ENCODE measurements at regions not wholly inside any gene's neighbourhood (a gene's known extent, or its start where the extent isn't known, plus 50 kb on each side); places are given as distances from the start of the nearest gene placed in this dataset.
"Not testable (repeated sequence)": the region's sequence is repeated elsewhere in the genome, so short reads cannot be mapped to it uniquely, and the experiment has no call there.

DNA sequence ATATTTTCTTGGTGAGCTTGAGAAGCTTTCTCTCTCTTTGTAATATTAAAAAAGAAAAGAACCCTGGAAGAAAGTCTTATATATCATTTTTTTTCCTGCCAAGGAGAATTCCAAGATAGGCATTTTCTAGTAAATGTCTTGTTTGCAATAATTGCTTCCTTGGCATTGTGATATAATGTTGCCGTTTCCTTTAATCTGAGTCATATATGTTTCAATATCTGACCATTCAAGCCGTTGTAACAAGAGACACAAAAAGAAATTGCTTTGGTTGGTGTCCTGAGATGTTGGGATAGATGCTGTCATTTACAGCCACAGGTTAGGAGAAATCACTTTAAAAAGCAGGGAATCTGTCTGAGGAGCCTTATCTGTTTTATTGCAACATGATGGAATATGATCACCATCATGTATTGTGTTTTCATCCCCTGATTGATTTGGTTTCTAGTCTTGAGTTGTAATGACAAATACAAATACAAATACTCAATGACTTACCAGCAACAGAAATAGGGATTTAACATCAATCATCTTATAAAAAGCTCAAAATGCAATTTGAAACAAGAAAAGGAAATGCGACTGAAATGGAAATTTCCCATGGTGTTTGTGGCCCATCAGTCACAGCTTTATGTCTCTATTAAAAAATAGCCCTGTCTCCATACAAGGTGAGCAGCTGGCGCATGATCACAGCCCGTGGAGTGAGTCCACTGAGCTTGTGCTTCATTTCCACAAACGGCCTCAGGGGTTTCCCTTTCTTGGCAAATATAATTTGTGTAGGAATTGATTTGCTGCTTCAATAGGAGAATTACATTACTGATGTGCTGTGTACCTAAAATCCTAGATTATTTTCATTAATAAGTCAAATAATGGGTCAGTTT lies 250.1 kb upstream of the TRPC7 start:
- DNase-seq = no peak

DNA sequence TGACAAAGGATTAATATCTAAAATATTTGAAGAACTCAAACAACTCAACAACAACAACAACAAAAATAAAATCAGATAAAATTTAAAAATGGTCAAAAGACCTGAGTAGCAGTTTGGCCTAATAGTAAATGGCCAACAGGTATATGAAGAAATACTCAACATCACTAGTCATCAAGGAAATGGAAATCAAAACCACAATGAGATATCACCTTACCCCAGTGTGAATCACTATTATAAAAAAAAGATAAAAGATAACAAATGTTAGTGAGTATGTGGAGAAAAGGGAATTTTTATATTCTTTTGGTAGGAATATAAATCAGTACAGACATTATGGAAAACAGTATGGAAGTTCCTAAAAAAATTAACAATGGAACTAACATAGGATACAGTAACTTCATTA lies 247.9 kb upstream of the TRPC7 start:
- DNase-seq = no peak

DNA sequence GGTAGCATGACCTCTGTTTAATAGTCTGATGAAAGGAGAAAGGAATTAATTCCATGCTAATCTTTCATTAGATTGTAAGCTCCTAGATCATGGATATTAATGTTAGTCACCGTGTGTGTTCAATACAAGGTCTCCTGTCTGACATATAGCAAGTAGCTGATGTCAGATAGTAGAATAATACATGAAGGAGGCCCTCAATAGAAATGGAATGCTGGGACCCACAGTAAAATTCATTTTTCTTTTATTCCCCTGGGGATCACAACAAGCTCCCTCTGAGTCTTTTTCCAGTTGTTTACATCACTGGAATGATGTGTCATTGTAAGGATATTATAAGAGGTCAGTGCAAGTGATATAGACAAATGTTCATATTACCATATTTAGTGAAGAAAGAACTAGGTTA lies 240.3 kb upstream of the TRPC7 start:
- DNase-seq = no peak

DNA sequence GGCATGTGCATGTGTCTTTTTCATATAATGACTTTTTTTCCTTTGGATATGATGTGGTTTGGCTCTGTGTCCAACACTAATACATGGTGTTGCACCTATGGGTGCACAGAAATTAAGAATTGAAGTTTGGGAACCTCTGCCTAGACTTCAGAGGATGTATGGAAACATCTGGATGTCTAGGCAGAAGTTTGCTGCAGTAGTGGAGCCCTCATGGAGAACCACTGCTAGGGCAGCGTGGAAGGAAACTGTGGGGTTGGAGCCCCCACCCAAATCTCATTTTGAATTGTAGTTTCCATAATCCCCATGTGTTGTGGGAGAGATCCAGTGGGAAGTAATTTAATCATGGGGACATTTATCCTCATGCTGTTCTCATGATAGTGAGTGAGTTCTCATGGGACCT lies 235.0 kb upstream of the TRPC7 start:
- no peak for DNase-seq

DNA sequence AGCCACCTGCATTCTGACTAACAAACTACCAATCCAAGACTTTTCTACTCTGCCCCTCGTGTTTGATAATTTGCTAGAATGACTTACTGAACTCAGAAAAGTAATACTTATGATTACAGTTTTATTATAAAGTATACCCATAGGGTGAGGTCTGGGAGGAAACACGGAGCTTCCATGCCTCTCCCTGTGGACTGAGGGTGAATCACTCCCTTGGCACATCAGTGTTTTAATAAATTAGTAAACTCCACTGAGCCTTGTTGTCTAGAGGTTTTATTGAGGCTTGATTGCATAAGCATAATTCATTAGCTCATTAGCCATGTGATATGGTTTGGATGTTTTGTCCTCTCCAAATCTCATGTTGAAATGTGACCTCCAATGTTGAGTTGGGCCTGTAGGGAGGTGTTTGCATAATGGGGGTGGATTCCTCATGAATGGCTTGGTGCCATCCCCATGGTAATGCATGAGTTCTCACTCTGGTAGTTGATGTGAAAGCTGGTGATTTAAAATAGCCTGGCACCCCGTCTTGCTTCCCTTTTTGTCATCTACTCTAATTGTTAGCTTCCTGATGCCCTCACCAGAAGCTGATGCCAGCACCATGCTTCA lies 233.6 kb upstream of the TRPC7 start:
- no peak for DNase-seq

DNA sequence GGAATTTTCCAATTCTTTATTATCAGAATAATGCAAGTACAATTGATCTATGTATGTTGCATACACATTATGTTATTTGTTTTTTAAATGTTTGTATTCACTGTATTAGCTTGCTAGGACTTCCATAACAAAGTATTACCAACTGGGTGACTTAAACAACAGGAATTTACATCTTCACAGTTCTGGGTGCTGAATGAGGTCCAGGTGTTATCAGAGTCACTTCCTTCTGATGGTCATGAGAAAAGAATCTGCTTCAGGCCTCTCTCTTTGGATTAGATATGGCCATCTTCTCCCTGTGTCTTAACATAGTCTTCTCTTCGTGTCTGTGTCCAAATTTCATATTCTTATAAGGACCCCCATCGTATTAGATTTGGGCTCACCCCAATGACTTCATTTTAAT lies 229.1 kb upstream of the TRPC7 start:
- no peak for DNase-seq

DNA sequence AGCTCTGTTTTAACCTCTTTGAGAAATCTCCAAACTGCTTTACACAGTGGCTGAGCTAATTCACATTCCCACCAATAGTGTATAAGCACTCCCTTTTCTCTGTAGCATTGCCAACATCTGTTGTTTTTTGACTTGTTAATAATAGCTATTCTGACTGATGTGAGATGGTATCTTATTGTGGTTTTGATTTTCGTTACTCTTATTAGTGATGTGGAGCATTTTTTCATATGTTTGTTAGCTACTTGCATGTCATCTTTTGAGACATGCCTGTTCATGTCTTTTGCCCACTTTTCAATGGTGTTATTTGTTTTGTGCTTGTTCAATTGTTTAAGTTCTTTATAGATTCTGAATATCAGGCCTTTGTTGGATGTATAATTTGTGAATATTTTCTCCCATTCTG lies 225.2 kb upstream of the TRPC7 start:
- no peak for DNase-seq

DNA sequence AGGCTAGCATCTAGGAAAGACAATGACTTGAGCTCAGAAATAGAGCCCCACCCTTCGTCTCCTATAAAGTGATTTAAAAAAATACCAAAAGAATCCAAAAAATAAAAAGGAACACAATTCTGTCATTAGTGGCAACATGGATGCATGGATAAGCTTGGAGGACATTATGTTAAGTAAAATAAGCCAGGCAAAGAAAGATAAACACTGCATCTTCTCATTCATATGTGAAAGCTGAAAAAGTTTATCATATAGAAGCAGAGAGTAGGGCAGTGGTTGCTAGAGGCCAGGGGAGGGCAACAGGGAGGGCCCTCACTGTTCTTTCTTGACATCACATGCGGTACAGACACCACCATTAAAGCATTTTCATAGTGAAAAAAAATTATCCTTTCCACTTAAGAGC lies 220.9 kb upstream of the TRPC7 start:
- no peak for DNase-seq

DNA sequence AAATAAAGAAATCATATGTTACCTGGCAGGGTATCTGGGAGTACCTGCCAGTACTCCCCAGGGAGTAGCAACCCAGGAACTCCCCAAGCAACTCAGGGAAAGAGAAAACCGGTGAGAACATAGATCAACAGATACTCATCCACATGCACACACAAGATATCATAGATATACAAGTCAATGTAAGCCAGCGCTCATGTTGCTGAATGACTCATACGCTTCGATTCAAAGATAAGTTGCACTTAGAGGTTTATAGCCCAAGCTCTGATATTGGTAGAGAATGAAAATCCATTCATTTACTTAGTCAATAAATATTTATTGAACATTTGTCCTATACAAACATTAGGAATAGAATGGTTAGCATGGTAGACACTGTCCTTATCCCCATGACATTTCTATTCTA lies 219.1 kb upstream of the TRPC7 start:
- DNase-seq = no peak

DNA sequence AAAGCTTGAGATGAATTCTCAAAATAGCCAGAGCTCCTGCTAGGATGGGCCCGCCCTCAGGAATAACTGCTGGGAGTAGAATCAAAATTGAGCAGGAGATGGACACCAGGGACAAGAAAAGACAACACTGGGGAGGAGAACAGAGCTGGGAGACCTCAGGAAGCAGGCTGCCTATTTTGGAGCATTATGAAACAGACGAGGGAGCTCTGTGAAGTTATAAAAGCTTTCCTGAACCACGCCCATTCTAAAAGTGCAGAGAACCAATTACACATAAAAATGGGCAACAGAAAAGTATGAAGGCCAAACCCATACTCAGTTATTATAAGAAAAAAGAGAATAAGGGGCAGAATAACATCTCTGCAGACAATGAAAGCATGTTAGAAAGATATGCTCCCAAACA lies 213.9 kb upstream of the TRPC7 start:
- no peak for DNase-seq

DNA sequence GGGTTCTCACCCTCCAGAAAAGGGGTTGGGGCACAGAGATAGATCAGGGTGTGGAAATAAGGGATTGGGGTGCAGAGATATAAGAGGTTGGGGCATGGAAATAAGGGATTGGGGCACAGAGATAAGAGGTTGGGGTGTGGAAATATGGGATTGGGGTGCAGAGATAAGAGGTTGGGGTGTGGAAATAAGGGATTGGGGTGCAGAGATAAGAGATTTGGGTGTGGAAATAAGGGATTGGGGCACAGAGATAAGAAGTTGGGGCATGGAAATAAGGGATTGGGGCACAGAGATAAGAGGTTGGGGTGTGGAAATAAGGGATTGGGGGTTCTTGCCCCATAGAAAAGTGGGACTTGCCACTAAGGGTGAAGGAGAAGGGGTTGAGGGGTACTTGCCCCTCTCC lies 204.5 kb upstream of the TRPC7 start:
- DNase-seq = not testable (repeated sequence)

DNA sequence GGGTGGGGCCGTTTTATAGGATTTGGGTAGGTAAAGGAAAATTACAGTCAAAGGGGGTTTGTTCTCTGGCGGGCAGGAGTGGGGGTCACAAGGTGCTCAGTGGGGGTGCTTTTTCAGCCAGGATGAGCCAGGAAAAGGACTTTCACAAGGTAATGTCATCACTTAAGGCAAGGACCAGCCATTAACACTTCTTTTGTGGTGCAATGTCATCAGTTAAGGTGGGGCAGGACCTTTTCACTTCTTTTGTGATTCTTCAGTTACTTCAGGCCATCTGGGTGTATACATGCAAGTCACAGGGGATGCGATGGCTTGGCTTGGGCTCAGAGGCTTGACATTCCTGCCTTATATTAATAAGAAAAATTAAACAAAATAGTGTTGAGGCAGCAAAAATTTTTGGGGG lies 200.1 kb upstream of the TRPC7 start:
- not testable (repeated sequence) for DNase-seq

DNA sequence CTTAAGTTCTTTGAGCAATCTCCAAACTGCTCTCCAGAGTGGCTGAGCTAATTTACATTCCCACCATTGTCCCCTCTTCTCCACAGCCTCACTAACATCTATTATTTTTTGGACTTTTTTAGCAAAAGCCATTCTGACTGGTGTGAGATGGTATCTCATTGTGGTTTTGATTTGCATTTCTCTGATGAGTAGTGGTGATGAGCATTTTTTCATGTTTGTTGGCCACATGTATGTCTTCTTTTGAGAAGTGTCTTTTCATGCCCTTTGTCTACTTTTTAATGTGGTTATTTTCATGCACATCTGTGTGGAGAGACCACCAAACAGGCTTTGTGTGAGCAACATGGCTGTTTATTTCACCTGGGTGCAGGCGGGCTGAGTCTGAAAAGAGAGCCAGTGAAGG lies 199.7 kb upstream of the TRPC7 start:
- not testable (repeated sequence) for DNase-seq

DNA sequence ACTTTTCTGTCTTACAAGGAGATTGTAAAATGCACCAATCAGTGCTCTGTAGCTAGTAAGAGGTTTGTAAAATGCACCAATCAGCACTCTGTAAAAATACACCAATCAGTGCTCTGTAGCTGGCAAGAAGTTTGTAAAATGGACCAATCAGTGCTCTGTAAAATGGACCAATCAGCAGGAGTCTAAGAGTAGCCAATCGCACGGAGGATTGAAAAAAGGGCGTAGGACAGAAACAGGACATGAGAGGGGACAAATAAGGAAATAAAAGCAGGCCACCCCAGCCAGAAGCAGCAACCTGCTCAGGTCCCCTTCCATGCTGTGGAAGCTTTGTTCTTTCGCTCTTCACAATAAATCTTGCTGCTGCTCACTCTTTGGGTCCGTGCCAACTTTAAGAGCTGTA lies 199.1 kb upstream of the TRPC7 start:
- not testable (repeated sequence) for DNase-seq

DNA sequence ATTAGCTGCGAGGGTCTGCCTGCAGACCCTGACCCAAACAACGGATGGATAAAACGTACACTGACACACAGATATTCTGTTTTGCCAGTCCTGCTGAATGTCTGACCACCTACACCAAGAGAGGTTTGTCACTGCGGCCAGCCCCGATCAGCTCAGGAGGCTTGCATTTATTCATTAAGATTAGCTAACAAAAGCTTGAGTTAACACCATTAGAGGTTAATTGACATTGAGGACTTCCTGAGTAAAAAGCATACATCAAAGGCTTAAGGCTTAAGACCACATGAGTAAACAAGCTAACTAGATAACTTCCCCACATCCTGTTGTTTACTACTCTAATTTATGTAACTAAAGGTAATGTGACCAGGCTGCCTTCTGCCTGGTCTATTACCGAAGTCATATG lies 198.1 kb upstream of the TRPC7 start:
- no peak for DNase-seq

DNA sequence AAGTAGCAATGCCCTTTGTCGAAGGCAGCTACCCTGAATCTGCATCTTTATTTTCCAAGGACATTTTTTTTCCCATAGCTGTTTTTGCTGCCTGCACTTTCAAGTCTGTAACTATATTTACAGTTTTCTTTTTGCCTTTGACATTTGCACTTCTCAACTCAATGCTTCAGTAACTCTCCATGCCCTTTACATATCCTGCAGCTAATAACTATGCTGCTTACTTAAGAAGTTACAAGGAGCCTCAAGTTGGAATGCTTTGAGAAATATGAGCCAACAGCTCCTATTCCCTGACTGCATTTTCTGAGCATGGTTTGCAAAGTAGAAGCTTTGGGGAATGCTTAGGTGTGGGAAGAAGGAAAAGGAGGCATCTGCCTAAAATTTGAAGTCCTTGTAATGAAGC lies 194.8 kb upstream of the TRPC7 start:
- no peak for DNase-seq

DNA sequence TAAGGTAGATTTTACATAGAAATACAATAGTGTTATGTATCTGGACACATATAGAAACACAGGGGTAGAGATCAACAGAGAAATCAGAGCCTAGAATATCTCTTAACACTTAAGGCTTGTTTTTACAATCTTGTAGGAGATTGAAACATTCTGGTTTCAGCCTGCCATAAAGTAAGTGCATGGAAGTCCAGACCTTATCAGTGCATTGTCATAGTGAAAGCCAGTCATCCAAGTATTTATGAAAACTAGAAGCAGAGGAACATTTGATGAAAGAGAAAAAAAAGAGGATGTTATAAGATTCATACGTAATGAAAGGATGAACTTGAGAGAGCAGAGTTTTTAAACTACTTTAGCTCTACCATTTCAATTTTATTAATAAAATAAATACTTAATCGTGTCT lies 194.3 kb upstream of the TRPC7 start:
- no peak for DNase-seq

DNA sequence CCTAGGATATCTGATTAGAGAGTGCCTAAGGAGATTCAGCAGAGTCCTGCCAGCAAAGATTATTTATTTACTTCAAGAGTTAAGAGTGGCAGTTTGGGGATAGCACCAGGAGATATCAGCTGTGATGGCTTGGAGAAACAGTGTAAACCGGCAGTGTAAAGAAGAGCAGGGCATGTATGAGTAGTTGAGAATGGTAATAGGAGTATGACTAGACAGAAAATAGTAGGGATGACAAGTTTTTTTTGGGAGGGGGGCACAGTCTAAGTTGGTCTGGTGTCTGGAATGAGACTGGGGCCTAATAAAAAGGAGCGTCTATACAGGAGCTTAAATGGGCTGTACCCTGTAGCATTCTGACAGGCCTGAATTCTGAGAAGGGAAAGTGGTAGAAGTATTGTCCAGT lies 181.8 kb upstream of the TRPC7 start:
- not testable (repeated sequence) for DNase-seq

DNA sequence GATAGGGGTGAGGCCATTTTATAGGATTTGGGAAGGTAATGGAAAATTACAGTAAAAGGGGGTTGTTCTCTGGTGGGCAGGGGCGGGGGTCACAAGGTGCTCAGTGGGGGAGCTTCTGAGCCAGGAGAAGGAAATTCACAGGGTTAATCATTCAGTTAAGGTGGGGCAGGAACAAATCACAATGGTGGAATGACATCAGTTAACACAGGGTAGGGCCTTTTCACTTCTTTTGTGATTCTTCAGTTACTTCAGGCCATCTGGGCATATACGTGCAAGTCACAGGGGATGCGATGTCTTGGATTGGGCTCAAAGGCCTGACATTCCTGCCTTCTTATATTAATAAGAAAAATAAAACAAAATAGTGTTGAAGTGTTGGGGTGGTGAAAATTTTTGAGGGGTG lies 181.1 kb upstream of the TRPC7 start:
- DNase-seq = not testable (repeated sequence)

DNA sequence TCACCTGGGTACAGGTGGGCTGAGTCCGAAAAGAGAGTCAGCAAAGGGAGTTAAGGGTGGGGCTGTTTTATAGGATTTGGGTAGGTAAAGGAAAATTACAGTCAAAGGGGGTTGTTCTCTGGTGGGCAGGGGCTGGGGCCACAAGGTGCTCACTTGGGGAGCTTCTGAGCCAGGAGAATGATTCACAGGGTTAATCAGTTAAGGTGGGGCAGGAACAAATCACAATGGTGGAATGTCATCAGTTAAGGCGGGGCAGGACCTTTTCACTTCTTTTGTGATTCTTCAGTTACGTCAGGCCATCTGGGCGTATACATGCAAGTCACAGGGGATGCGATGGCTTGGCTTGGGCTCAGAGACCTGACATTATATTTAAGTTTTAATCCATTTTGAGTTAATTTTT lies 179.7 kb upstream of the TRPC7 start:
- DNase-seq = not testable (repeated sequence)

DNA sequence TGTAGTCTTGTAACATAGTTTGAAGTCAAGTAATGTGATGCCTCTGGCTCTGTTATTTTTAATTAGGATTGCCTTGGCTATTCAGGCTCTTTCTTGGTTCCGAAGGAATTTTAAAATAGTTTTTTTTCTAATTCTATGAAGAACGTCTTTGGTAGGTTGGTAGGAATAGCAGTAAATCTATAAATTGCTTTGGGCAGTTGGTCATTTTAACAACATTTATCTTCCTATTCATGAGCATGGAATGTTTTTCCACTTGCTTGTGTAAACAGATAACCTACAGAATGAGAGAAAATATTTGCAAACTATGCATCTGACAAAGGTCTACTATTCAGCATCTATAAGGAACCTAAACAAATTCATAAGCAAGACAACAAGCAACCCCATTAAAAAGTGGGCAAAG lies 173.2 kb upstream of the TRPC7 start:
- no peak for DNase-seq

DNA sequence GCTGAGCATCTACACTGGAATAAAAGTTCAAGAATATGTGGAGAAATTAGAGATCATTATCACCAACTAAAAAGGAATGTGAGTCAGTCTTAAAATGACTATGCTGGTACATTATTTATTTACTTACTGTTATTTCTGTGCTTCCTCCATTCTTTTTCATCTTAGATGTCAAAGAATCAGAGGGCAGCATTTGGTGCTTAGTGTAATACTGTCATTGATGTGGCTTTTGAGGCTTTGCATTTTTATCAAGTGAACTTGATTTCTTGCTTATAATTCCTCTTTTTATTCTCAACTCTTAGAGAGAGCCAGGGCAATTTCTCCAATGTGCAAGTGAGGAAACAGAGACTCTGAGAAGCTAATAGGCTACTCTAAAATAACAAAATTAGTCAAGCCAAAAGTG lies 163.7 kb upstream of the TRPC7 start:
- DNase-seq = no peak

DNA sequence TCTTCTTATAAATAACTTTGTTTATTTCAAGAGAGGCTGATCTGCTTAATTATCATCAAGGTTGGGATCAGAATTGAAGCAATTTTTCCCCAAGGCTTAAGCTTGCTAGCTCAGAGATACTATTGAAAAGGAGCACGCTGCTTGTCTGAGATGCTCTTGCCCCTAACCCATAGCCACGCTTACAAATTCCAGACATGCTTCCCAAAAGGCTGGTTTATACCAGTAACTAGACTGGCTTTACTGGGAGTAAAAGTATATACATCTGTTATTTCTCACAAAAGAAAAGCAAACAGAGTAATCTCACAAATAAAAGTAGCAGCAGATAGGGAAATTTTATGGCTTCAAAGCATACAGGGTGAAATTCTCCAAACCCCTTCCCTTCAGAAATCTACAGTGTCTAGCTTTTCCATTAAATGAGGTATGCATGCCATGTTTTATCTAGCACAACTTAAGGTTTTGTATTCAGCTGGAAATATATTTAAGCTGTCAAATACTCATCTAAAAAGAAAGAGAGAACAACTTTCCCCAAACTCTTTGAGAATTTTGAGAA lies 163.2 kb upstream of the TRPC7 start:
- no peak for DNase-seq

DNA sequence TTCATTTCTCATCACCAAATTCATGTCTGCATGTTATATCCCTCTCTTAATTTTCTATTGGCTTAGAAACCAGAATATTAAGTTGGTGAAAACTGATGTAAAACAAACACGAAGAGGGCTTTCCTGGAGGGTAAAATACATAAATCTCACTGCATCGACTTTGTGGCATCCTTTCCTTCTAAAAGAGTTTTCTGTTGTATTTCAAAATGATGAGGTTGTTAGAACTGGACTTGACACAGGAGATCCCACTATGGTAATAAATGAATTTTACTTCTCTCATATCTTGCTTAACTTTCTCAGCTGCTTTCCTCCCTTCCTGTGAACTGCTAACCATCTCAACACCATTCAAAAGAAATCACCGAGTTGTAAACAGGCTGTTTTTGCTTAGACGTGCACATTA lies 162.0 kb upstream of the TRPC7 start:
- no peak for DNase-seq

DNA sequence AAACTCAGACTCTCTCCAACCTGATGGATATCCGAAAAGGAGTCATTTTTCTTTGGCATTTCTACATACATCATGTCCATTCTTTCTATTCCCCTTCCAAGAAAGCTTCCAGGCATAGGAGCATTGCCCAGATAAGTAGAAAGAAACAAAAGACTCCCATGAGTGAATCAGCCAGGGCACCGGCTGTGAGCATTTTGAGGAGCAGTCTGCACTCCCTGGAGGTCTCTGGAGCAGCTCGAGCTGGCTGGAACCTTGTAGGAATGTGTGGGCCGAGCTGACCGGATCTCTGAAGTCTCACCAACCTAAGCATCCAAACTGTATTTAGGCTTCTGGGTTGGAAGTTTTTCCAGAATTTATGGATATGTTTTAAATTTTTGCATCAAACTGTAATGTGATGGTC lies 161.4 kb upstream of the TRPC7 start:
- DNase-seq = no peak

Data from DMS 273 treated with DMSO at 0.1 percent for 48 hours (cell line).